T-helper 2 cell treated with Interferon-gamma antibody and Interleukin-4, amounts not matched to agents 100 ng/mL and 5 ng/mL, for 36 hours (primary cell): ENCODE measurements at regions not wholly inside any gene's neighbourhood (a gene's known extent, or its start where the extent isn't known, plus 50 kb on each side); places are given as distances from the start of the nearest gene placed in this dataset.

ENCODE experiments used
- intact Hi-C: fragments of 100-400 bp; cut with micrococcal nuclease; formaldehyde crosslinking; loops from one replicate; pipeline ENCODE4 v1.15.1; 2023

DNA sequence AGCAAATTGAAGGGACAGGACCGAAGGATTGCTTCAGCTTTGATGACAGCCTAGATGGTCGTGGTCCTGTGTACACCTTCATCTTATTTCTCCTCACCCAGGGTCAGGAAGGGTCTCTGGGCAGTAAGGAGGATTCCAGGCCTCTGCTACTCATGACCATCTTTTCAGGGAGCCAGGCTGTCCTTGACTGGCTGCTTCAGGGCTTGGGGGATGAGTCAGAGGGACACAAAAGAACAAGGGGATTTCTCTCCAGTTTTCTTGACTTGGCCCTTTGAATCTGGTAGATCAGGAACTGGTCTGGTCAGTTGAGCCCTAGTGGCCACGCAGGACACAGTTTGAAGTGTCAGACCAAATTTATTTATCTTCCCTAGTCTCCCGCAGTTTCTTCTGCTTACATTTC is 402.1 kb upstream of the CHD6 start:
- intact Hi-C loops, result no loop called here

DNA sequence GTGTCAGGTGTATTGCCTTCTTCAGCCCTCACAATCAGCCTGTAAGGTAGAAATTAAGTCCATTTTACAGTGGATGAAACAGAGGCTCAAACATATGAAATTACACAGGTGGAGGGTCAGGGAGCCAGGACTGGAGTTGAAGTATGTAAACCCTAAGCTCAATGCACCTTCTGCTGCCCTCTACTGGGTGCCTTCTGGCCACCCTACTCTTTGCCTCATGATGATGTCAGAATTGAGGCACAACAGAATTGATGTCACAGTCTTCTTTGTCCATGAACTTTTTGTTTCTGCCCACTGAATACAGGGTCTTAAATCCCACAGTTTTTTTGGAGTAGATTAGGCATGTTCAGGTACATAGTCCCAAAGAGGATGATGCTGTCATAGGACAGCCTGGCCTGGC is 400.8 kb upstream of the CHD6 start:
- intact Hi-C loops, result no loop called here

DNA sequence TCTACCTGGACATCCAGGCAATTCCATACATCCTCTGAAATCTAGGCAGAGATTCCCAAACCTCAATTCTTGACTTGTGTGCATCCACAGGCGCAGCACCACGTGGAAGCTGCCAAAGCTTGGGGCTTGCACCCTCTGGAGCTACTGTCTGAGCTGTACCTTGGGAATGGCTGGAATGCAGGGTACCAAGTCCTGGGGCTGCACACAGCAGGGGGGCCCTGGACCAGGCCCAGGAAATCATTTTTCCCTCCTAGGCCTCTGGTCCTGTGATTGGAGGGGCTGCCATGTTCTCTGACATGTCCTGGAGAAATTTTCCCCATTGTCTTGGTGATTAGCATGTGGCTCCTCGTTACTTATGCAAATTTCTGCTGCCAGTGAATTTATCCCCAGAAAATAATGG is 391.9 kb upstream of the CHD6 start:
- intact Hi-C loops, result no loop called here

DNA sequence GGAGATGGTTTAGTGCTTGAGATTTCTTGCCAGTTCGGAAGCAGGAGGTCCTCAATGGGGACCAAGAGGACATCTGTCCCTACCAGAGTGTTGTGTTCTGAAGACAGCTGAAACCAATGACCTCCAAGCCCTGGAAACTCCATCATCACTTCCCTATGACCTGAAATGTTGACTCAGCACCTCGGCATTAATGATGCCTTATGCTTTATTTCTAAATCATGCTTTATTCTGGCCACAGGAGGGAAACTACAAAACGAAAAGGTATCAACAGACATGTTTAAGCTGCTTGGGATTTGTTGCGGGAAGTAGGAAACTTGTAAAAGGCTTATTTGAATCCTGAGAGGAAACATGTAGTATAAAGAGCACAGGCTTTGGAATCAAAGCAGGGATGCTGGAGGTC is 389.1 kb upstream of the CHD6 start:
- intact Hi-C loops, result no loop called here

DNA sequence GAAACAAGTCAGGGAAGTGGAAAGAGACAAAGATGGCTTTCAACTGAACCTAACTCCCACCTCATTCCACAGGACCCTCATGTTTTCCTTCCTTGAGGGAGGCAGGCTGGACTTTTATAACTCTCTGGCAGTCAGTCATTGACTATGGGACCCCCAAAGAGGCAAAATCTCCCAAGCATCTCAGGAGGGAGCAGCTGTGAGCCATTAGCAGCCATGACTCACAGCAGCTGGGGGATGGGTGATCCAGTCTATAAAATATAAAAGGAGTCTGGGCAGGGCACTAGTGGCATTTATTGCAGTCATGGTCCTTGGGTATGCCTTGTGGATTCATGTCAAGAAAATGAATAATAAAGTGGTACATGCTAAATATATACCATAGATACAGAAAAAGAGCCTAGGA is 387.0 kb upstream of the CHD6 start:
- intact Hi-C loops, result no loop called here

DNA sequence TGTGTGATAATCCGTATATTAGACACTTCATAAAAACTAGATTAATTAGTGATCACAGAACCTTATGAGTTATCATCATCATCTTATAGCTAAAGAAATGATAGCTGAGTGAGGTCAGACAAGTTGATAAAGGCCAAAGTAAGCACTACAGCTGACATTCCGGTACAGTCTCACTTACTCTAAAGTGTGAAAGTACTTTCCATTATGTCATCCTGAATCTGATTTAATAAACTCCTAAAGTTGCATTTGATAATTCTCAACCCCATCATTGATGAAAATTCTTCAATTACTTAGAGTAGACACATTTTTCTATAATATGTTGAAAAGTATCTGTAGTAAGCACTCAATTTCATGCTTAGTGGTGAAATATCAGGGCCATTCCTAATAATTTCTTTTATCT is 385.2 kb upstream of the CHD6 start:
- intact Hi-C loops, result no loop called here

DNA sequence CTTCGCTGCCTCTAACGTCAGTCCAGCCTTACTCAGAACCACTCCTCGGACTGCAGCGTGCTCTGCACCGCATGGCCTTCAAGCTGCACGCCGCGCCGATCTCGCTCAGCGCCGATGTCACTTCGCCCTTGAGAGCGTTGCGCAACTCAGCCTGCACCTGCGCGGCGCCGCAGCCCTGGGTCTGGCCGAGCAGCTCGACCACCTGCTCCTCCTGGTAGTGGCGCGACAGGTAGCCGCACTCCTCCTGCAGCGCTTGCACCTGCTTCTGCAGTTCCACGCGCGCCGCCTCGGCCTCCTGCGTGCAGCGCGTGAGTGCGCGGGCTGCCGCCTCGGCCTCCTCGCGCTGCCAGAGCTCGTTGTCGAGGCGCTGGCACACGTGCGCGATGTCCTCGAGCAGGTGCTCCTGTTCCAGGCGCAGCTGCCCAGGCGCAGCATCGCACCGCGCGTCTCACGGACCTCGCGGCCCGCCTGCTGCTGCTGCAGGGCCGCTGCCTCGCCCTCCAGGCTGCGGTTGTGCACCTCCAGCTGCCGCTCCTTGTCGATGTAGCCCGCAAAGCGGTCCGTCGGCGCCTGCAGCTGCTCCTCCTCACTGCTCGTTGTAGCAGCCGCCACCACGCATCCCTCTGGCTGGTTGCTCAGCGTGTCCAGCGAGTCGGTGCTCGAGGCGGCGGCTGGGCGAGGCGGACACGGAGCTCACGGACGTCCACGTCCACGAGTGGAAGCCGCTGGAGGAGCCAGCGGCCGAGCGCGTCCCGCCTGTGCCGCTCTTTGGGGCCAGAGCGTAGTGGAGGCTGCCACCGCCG is 380.6 kb upstream of the CHD6 start:
- intact Hi-C loops, result no loop called here

DNA sequence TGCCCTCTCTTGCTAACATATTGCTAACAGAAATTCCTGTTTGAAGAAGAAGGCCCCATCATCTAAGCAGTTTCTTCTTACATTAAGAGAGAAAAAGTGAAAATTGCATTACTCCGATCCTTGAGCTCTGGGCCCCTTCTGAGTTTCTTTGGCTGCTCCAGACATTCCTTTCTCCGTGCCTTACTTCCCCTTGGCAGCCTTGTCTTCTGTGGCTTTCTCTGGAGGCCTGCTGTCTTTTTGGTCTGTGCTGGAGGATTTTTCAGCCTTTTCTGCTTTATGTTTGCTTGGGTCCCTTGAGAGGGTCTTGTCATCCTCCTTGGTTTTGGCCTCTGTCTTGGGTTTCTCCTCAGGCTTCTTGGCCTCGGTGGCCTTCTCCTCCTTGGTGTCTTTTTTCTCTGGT is 378.8 kb upstream of the CHD6 start:
- intact Hi-C loops, result no loop called here

DNA sequence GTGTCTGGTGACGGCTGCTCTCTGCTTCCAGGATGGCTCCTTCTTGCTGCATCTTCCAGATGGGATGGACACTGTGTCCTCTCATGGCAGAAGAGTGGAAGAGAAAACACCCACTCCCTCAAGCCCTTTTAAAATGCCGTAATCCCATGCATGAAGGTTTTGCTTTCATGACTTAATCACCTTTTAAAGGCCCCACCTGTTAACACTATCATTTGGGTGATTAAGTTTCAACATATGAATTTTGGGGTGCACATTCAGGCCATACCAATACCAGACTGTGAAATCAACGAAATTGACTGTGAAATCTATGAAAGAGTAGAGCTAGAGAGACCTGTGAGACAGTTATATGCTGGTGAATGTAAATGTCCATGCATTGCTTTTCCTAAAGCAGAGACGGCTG is 374.3 kb upstream of the CHD6 start:
- intact Hi-C loops, result no loop called here

DNA sequence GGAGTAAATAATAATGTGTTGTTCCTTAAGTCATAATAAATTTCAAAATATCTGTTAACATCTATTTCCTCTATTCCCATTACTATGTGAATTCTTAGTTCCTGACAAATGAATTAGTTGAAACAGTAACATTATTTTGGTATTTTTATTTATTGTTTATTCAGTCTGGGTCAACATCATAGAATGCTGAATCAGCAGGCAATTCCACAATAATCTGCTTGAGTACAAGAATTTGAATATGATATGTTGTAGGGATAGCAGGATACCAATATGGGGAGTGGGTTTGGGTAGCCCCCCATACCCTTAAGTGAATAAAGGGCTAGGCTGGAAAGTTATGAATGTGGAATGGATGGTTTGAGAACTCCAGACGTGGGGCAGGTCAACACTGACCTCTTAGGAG is 373.2 kb upstream of the CHD6 start:
- intact Hi-C loops, result no loop called here

DNA sequence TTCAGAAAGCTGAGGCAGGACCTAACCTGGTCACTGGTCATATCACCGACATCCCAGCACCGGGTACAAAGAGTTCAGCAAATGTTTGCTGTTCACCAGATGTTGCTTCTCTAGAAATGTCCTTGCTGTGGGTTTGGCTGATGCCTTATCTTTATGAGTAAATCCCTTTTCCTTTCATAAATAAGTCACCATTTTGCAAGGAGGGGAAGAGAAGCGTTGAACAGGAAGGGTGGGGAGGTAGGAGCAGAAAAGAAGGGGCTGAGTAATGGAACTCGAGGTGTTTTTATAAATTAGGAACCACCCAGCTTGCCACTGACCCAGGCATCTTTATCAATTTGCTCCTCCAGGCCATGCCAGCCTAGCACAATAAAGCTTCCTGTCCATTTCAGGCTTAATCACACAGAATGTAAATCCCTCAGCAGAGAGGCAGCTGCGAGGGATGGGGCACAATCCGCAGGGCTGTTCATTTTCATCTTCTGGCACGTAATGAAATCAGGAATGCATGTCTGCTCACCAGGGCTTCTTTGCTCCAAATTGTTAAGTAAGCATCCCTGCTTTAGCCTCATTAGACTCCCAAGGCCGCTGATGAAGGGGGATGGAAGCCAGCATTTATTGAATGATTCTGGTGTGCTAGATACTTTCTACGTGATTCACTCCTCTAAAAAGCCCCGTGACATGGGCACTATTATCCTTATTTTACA is 371.9 kb upstream of the CHD6 start:
- intact Hi-C loops, result no loop called here

DNA sequence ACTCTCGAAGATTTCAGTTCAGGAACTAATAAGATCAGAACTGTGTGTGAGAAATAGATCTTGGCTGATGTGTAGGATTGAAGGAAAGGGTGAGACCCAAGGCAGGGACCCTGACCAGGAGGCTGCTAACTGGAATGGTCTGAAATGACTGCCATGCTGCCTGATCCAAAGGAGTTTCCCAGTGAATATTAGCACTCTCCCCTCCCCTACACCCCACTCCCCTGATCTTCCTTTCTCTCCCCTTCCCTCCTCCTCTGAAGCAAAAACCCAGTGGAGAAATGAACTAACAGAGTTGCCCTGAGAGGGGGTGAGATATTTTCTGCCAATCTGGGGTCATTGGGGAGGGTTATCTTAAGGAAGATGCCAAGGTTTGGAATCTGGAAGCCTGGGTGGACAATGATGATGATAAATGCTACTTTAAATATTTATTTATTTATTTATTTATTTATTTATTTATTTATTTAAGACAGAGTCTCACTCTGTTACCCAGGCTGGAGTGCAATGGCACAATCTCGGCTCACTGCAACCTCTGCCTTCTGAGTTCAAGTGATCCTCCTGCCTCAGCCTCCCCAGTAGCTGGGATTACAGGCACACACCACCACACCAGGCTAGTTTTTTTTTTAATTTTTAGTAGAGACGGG is 371.0 kb upstream of the CHD6 start:
- intact Hi-C loops, result no loop called here

DNA sequence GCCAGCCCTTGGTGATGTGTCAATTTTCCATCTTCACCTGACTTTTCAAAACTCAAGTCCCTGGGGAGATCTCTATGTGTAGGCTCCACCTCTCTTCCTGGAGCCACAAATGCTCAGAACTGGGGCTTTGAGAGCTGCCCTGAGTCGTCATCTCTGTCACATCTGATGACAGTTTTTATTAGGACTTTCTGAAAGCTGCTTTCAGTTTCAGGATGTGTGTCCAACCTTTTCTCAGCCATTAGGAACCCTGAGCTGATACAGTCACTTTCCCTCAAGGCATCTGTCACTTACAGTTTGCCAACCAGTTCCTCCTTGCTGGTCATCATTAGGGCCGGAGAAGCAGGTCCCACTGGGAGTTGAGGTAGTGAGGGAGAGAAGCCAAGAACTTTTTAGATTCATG is 365.9 kb upstream of the CHD6 start:
- intact Hi-C loops, result no loop called here

DNA sequence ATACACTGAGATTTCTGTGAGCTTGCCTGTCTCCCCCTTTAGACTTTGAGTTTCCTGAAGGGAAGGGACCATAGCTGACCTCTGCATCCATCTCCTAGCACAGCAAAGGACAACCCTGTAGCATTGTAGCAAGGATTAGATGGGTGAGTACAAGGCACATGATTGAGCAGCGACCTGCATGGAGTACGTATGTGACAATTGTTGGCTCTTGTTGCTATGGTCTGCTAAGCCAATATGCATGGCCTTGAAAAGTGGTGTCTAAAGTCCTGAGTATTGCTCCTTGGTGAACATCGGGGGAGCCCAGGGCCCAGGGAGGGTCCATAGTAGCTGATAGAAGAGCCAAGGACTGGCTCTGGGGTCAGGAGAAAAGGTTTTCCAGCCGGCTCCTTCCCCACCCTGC is 365.0 kb upstream of the CHD6 start:
- intact Hi-C loops, result no loop called here

DNA sequence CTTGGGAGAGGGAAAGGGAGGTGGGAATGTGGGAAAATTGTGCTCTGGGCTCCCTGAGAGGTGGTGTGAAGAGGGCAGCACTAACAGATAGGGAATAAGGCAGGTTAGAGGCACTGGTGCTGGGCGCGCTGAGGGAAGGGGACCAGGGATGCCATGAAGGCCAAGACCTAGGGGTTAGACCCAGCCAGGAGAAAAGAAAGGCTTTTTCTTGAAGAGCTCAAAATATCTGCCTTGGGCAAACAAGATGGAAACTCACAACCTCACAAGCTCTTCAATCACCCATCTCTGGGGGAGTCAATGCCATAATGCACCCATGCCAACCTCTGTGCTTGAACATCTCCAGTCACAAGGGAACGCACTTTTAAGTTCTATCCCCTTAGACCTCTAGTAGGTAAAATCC is 363.6 kb upstream of the CHD6 start:
- intact Hi-C loops, result no loop called here

DNA sequence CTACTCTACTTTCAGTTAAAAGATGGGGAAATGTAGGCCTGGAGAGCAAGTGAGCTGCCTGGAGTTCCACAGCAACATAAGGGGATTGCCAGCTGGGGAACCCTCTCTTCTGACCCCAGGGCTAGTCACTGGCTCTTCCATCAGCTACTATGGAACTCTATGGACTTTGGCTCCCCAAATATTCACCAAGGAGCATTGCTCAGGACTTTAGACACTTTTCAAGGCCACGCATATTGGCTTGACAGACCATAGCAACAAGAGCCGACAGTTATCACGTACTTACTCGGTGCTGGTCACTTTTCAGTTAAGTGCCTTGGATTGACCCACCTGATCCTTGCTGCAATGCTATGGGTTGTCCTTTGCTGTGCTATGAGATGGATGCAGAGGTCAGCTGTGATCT is 360.7 kb upstream of the CHD6 start:
- intact Hi-C loops, result no loop called here

DNA sequence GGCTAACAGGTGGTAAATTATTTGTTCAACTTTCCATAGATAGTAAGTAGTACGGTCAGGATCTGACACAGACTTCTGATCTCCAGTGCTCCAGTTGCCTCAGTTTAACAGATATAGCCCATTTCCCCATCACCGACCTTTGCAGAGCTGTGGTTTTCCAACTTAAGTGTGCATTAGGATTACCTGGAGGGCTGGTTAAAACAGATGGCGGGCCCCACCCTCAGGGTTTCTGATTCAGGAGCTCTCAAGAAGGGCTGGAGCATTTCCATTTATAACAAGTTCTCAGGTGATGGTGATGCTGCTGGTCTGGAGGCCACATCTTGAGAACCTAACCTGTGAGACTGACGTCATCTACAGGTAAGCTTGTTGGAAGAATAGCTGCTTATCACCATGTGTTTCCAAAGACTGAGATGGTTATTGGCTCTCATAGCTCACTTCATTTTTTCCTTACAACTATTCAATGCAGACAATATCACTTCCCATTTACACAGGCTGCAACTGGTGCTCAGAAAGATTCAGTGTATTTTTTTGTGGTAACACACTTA is 360.1 kb upstream of the CHD6 start:
- intact Hi-C loops, result no loop called here

DNA sequence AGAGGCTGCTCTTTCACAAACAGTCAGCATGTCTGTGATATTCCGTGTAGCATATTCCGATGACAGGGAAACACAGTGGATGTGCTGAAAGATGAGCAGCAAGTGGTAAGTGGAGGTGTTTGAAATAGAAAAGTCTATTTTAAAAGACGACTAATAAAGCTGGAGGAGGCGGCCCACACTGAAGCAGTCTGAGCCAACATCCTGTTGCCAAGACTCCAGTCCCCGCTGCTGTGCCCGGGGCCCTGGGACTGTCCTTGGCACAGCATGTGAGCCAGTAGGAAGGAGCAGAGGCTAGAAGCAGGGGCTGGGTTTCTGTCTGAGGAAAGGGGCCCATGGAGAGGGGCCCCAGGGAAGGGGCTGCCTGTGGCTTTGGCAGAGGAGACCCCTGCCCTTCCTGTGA is 351.5 kb upstream of the CHD6 start:
- intact Hi-C loops, result no loop called here

DNA sequence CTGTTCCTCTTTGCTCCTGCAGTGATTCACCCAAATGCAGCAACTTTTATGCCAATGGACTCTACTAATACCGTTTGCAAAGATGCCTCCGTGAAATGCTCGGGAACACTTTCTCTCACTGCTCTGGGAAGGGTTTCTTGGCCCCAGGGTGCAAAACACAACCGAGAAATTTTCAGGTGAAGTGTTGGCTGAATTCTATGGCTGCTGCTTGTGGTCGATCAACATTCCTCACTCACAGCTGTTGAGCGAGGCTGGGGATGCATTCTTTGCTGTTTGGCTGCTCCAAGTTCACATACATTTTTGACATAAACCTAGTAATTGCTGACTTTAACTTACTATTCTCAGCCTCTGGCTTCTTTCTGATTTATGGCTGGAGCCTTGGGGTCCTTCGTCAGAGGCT is 342.0 kb upstream of the CHD6 start:
- intact Hi-C loops, result no loop called here

DNA sequence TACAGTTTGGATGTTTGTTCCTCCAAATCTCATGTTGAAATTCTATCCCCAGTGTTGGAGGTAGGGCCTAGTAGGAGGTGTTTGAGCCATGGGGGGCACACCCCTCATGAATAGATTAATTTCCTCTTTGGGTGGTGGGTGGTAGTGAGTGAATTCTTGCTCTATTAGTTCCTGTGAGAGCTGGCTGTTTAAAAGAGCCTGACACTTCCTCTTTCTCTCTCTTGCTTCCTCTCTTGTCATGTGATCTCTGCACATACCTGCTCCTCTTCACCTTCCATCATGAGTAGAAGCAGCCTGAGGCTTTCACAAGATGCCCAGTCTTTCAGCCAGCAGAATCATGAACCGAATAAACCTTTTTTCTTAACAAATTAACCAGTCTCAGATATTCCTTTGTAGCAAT is 340.2 kb upstream of the CHD6 start:
- intact Hi-C loops, result loop anchor here (5.0 kb wide), 1 partner anchor 1229 kb away; the partner anchor contains the start of gene PTPRT

DNA sequence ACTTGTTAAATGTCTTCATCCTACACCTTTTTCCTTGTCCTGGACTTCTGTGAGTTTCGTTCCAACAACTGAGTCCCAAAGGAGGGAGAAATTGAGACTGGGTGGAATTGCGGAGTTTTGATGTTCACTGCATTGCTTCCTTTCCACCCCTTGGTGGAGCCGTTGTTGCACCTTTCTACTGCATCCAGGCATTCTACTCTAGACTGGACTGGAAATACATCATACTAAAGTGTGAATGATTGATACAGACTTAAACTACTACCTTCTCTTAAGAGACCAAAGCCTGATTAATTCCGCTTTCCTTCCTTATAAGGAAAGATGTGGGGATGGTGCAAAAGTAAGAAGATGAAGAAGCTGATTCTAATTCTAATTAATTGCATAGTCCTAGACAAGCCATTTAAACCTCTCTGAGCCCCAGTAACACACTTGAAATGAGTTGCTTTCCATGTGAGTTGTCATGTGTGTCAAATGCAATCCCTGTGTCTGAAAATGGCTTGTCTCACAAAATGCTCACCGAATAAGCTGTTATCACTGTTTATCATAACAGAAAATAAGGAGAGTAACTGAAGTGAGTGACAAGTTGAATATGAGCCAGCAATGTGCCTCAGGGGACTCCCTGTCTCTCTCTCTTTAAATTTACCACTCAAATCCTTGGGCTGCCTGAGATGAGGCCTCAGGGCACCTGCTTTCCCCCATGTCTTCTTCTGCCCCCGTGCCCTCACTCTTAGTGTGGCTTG is 338.3 kb upstream of the CHD6 start:
- intact Hi-C loops, result loop anchor here (5.0 kb wide), 1 partner anchor 1231 kb away; the partner anchor contains the start of gene PTPRT

DNA sequence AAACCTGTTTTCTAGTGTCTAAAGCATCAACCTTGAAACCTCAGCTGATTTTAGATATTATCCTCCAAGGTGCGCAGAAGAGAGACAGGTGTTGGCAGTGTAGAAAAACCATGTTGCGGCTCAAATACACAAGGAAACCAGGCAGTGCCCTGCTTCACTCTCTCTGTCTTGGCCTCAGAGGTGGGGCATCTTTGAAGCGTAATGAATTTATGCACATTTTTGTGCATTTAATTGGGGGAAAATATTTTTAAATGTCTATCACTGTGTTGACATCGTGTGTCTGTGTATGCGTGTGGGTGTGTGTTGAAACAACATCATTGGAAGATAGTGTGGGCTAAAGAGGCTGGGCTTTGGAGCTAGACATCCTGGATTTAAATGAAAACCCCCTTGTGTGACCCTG is 334.0 kb upstream of the CHD6 start:
- intact Hi-C loops, result no loop called here
